ENCODE measurements at regions not wholly inside any gene's neighbourhood (a gene's known extent, or its start where the extent isn't known, plus 50 kb on each side); places are given as distances from the start of the nearest gene placed in this dataset.

DNA sequence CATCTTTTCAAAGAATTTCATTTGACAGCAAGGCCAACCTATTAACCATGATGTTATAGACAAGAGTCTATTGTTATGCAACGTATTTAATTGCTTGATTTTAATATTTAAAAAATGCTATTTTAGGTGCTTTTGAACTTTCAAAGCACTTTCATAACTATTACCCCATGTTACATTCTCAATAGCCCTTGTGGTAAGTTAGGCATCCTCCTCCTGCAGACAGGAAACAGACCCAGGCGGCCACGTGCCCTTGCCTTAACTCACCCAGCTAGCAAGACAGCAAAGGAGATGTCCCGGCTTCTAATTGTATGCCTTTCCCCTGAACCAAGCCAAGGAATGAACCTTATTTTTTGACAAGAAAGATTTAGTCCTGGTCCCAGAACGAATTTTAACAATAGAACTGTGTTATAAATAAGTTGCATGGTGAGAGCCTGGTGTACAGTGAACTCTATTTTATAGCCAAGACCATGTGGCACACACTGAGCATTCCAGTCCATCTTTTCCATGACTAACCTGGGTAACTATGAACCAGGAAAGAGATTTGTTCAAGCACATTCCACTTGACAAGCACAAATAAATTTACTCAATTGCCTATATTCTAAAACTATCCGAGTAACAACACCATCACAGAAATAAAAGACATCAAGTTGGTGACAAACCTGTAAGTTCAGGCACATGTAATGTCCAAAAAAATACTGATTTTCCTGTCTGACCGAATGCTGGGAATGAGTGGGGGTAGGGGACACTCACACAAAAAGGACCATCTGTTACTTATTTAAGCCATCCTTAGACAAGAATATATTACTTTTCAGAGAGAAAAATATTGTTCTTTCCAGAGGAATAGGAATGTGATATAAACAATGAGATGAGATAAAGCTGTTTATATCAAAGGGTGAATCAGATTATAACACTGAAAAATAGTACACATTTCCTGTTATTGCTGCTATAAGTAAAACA, 163.0 kb downstream of the EFNB2 start:
- H3K27ac ChIP-seq: no peak overlapping the region
- H3K4me1 ChIP-seq: peaks cover 0 to 23% (median 15%) of the 10 kb centered on the region in 4 donors
- intact Hi-C loops (cut with DNase I; ENCODE audit: low total_unique reads): no loop called here
- TF ChIP-seq, protein P1, sequence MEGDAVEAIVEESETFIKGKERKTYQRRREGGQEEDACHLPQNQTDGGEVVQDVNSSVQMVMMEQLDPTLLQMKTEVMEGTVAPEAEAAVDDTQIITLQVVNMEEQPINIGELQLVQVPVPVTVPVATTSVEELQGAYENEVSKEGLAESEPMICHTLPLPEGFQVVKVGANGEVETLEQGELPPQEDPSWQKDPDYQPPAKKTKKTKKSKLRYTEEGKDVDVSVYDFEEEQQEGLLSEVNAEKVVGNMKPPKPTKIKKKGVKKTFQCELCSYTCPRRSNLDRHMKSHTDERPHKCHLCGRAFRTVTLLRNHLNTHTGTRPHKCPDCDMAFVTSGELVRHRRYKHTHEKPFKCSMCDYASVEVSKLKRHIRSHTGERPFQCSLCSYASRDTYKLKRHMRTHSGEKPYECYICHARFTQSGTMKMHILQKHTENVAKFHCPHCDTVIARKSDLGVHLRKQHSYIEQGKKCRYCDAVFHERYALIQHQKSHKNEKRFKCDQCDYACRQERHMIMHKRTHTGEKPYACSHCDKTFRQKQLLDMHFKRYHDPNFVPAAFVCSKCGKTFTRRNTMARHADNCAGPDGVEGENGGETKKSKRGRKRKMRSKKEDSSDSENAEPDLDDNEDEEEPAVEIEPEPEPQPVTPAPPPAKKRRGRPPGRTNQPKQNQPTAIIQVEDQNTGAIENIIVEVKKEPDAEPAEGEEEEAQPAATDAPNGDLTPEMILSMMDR (IDR thresholded peaks at IDR 0.05): no peak
- H3K9me3 ChIP-seq: no peaks in the 10 kb centered on the region
- H3K36me3 ChIP-seq: no peaks in the 10 kb centered on the region
- no peak overlapping the region for H3K4me3 ChIP-seq
- H3K27me3 ChIP-seq: no peaks in the 10 kb centered on the region
- no peak for DNase-seq

DNA sequence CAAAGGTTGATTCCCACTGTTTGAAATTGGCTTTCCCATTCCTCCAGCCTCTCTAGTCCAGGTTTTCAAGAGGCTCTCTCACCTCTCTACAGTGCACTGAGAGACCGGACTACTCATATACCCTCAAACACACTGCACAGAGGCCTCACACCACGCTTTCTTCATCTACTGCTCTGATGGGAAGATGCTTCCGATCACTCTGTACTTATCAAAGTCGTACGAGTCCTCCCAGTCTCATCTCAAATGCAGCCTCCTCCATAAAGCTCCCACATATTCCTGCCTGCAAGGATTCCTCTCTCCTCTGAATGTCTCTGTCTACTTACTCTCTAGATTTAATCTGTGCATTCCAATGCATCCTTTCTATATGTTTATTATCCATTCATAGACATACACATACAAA, 164.4 kb downstream of the EFNB2 start:
- intact Hi-C loops (cut with DNase I; ENCODE audit: low total_unique reads): no loop called here
- DNase-seq: no peak
- Histone ChIP-seq H3K27ac (no peak overlapping the region), H3K4me3 (no peak overlapping the region), H3K36me3 (no peaks in the 10 kb centered on the region), H3K4me1 (peaks cover 0 to 26% (median 15%) of the 10 kb centered on the region in 4 donors), H3K9me3 (no peaks in the 10 kb centered on the region), H3K27me3 (no peaks in the 10 kb centered on the region)
- TF ChIP-seq, protein P1 (IDR thresholded peaks at IDR 0.05): no peak

DNA sequence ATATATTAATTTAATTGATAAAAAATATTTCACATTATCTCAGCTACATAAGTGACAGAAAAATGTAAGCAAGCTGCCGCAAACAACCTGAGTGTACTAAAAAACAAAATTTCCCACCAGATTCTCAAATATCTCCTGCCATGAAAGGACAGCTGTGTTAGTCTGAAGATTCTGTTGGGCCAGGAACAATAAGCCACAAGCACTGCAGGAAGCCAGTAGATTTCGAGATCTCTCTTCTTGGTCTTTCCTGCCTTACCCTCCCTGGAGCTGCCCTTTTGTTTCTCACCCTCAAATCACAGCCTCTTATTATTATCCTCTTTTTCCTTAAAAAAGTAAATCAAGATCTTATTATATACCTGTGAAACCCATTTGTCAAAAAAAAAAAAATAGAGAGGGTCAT, 165.6 kb downstream of the EFNB2 start:
- no peak for DNase-seq
- Histone ChIP-seq H3K4me1 (peaks cover 0 to 26% (median 15%) of the 10 kb centered on the region in 4 donors), H3K4me3 (no peak overlapping the region), H3K9me3 (peaks cover 0 to 4% (median under 1%) of the 10 kb centered on the region in 3 donors), H3K36me3 (no peaks in the 10 kb centered on the region), H3K27ac (no peak overlapping the region), H3K27me3 (no peaks in the 10 kb centered on the region)
- TF ChIP-seq, protein P1 (IDR thresholded peaks at IDR 0.05): no peak
- intact Hi-C loops (cut with DNase I; ENCODE audit: low total_unique reads): no loop called here

DNA sequence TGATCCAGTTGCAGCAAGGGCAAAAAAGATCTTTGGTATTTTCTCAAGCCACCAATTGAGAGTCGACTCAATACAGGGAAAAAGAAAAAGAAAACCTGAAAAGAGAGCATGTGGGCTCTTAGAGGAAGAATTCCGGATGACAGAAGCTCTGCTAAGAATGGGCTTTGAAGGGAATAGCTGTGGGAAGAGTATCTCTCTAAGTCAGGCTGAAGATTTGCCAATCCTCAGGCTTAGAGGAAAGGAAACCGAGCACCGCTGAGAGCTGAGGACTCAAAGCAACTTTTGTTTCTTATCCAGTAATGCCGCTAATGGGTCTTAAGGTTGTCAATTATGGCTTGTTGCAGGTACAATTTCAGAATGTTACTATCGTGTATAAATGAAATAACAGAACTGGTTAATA, 166.4 kb downstream of the EFNB2 start:
- DNase-seq: no peak
- H3K36me3 ChIP-seq: no peaks in the 10 kb centered on the region
- H3K27ac ChIP-seq: no peak overlapping the region
- no peaks in the 10 kb centered on the region for H3K27me3 ChIP-seq
- TF ChIP-seq, protein P1 (IDR thresholded peaks at IDR 0.05): no peak
- H3K9me3 ChIP-seq: peaks cover 0 to 9% (median 8%) of the 10 kb centered on the region in 3 donors
- H3K4me1 ChIP-seq: peaks cover 0 to 26% (median 13%) of the 10 kb centered on the region in 4 donors
- intact Hi-C loops (cut with DNase I; ENCODE audit: low total_unique reads): no loop called here
- H3K4me3 ChIP-seq: no peak overlapping the region

DNA sequence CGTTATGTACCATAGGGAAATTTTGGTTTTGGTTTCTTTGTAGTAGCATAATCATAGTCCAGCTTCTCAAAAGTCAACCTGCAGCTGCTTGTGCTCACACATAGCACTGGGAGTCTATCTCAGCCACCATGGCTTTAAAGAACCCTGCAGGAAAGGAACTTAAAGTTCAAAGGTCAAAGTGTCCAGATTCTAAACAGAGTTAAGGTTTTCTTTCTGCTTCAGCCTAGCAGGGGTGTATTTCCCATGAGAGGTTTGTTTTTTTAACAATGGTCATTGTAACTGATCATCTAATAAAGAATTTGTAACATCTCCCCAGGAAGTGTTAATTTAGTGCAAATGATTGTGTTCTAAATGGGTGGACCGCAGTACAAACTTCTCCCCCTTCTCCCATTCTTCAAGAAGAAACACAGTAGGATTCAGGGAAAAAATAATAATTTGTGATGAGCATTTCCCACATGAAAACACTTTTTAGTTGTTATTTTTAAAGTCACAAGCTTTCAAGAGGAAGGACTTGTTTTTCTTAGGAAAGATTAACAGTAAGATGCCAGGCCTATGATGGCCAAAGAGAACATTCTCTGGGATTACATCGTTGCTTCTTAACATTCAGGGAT, 168.0 kb downstream of the EFNB2 start:
- no peak for DNase-seq
- Histone ChIP-seq H3K4me3 (no peak overlapping the region), H3K27ac (no peak overlapping the region), H3K4me1 (peaks cover 0 to 9% (median 3%) of the 10 kb centered on the region in 4 donors), H3K27me3 (no peaks in the 10 kb centered on the region), H3K36me3 (no peaks in the 10 kb centered on the region), H3K9me3 (peaks cover 0 to 9% (median 9%) of the 10 kb centered on the region in 3 donors)
- intact Hi-C loops (cut with DNase I; ENCODE audit: low total_unique reads): no loop called here
- TF ChIP-seq, protein P1 (IDR thresholded peaks at IDR 0.05): no peak
